SK-N-SH (cell line): ENCODE measurements at regions not wholly inside any gene's neighbourhood (a gene's known extent, or its start where the extent isn't known, plus 50 kb on each side); places are given as distances from the start of the nearest gene placed in this dataset.

Experiments used
- CTCF ChIP-seq: fragments of 200-600 bp; sonication (generic); IDR thresholded peaks from 2 replicates; pipeline ENCODE4 v1.6.1; 2017; ENCODE audit warnings: antibody characterized with exemption, mild to moderate bottlenecking, moderate library complexity
- EP300 ChIP-seq, 2 experiments: IDR thresholded peaks; 2 replicates each; pipeline versions ENCODE4 v1.4.0 to v1.6.1; 2012; ENCODE audit warnings: borderline replicate concordance in 1 of 2, low read depth in 1 of 2, low read length in 1 of 2
- EZH2phosphoT487 ChIP-seq: fragments of 200-600 bp; sonication (generic); IDR thresholded peaks from 2 replicates; pipeline ENCODE4 v1.6.1; 2017; ENCODE audit warnings: low read depth, mixed run types, mild to moderate bottlenecking, antibody characterized with exemption, moderate library complexity, borderline replicate concordance
- MAX ChIP-seq: IDR thresholded peaks from 2 replicates; pipeline ENCODE4 v1.4.0; 2012; ENCODE audit warnings: low read depth
- NFIC ChIP-seq: IDR thresholded peaks from 2 replicates; pipeline ENCODE4 v1.4.0; 2012; ENCODE audit warnings: borderline replicate concordance
- POLR2AphosphoS5 ChIP-seq: IDR thresholded peaks from 2 replicates; pipeline ENCODE4 v1.6.1; 2012; ENCODE audit warnings: low read depth, low read length
- SMC3 ChIP-seq: IDR thresholded peaks from 2 replicates; pipeline ENCODE4 v1.6.1; 2012; ENCODE audit warnings: low read depth, low read length, improper control_type of control experiment
- TAF1 ChIP-seq: IDR thresholded peaks from 2 replicates; pipeline ENCODE4 v1.6.1; 2012; ENCODE audit warnings: low read depth, mild to moderate bottlenecking, low read length, moderate library complexity, borderline replicate concordance
- YY1 ChIP-seq: IDR thresholded peaks from 2 replicates; pipeline ENCODE4 v1.4.0; 2012; ENCODE audit warnings: low read depth, mild to moderate bottlenecking

GRCh38 chr9:107960916-107961315 lies 471.3 kb upstream of the KLF4 start:
- no peak for TF ChIP-seq POLR2AphosphoS5
- no peak for TF ChIP-seq CTCF
- TF ChIP-seq MAX = no peak
- no peak for TF ChIP-seq TAF1
- no peak for TF ChIP-seq EP300 (IDR thresholded peaks at IDR 0.05; ENCODE audit: borderline replicate concordance in 1 of 2, low read depth in 1 of 2, low read length in 1 of 2)
- TF ChIP-seq EZH2phosphoT487 = no peak
- TF ChIP-seq SMC3 = no peak
- TF ChIP-seq NFIC = no peak
- no peak for TF ChIP-seq YY1
